GM12864 (cell line): ENCODE measurements at regions not wholly inside any gene's neighbourhood (a gene's known extent, or its start where the extent isn't known, plus 50 kb on each side); places are given as distances from the start of the nearest gene placed in this dataset.

Source experiments
- DNase-seq: peaks from one replicate; pipeline ENCODE4 v3.0.0-alpha.2; 2011; ENCODE audit warnings: low read depth
- H3K4me3 ChIP-seq: 2 replicates; pipeline ENCODE4 v1.5.1; 2011; ENCODE audit warnings: mild to moderate bottlenecking, low read depth, low read length, control low read depth
- TF ChIP-seq, protein P1 (sequence below): IDR thresholded peaks from 2 replicates; pipeline ENCODE4 v1.5.1; 2011; ENCODE audit warnings: low read depth, mild to moderate bottlenecking, moderate library complexity, low read length, control low read depth, inconsistent platforms; ENCODE audit errors: missing control alignments

DNA sequence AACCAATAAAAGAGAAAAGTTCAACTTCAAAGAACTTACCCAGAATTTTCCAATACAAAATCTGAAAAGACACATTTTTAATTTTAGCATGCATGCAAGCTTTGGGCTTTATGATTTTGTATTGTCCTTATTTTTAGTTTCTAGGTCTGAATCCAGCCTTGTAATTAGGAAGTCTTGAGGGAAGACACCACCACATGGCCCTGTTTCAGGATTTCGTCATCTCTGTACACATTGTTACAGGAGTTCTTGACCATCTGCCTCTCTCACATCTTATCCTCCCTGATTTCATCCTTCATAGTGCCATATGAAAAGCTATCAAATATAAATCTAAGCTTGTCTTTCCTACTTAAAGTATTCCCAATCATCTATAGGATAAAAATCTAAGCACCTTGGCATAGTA, 176.1 kb downstream of the TXNL1 start:
- no peak overlapping the region for H3K4me3 ChIP-seq
- no peak for DNase-seq
- TF ChIP-seq, protein P1, sequence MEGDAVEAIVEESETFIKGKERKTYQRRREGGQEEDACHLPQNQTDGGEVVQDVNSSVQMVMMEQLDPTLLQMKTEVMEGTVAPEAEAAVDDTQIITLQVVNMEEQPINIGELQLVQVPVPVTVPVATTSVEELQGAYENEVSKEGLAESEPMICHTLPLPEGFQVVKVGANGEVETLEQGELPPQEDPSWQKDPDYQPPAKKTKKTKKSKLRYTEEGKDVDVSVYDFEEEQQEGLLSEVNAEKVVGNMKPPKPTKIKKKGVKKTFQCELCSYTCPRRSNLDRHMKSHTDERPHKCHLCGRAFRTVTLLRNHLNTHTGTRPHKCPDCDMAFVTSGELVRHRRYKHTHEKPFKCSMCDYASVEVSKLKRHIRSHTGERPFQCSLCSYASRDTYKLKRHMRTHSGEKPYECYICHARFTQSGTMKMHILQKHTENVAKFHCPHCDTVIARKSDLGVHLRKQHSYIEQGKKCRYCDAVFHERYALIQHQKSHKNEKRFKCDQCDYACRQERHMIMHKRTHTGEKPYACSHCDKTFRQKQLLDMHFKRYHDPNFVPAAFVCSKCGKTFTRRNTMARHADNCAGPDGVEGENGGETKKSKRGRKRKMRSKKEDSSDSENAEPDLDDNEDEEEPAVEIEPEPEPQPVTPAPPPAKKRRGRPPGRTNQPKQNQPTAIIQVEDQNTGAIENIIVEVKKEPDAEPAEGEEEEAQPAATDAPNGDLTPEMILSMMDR: no peak

DNA sequence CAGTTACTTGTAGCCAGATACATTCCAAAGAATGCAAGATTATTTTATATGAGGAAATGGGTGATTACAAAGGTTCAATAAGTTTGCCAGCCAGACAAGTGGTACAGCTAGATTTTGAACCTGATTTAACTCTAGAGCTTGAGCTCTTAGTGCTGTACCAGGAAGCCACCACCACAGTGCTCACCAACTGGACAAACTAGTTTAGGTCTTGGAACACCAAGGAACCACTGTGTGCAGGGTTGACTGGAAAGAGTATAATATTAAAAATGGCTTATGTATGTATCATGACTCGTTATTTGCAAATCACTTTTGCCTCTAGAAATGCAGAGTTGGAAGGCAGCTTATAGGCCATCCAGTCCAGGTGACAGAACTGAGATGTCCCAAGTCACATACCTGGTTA, 177.2 kb downstream of the TXNL1 start:
- DNase-seq: no peak
- H3K4me3 ChIP-seq: no peak overlapping the region
- TF ChIP-seq, protein P1: no peak

- H3K4me3 ChIP-seq: no peak overlapping the region
- TF ChIP-seq, protein P1: no peak
Observed at GRCh38 chr18:56460581-56460980, 177.8 kb downstream of the TXNL1 start.

GRCh38 chr18:56458770-56459712, 179.4 kb downstream of the TXNL1 start:
- DNase-seq: no peak
- H3K4me3 ChIP-seq: no peak overlapping the region
- TF ChIP-seq, protein P1: no peak

More at GRCh38 chr18:56460581-56460980, 177.8 kb downstream of the TXNL1 start:
- no peak for DNase-seq

DNA sequence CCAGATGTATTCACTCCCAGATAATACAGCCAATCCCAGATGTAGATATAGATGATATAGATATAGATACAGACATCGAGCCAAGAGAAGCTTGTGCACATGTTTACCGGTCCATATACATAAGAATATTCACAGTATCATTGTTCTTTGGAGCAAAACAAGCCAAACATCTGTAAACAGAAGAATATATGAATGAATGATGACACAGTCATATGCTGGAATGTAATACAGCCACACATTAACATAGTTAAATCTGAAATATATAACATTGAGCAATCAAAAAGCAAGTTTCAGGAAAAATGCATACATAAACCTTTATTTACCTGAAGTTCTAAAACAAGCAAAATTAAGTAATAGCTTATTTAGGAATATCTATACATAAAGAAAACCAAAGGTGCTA, 182.5 kb downstream of the TXNL1 start:
- no peak for DNase-seq
- TF ChIP-seq, protein P1: no peak
- H3K4me3 ChIP-seq: no peak overlapping the region

GRCh38 chr18:56455141-56455540, 183.3 kb downstream of the TXNL1 start:
- DNase-seq: no peak
- H3K4me3 ChIP-seq: no peak overlapping the region
- TF ChIP-seq, protein P1: no peak
